Bone marrow (tissue), 2 donors: ENCODE measurements at regions not wholly inside any gene's neighbourhood (a gene's known extent, or its start where the extent isn't known, plus 50 kb on each side); places are given as distances from the start of the nearest gene placed in this dataset.

Source experiments
- DNase-seq, 2 donors: peaks; one replicate each; lab custom pipeline; 2025; lab: John Stamatoyannopoulos, UW

- DNase-seq = no peak
These were observed 1038.3 kb downstream of the BCL11B start for GRCh38 chr14:98233656-98234055.

GRCh38 chr14:98234208-98234607 lies 1037.8 kb downstream of the BCL11B start:
- no peak for DNase-seq

GRCh38 chr14:98236314-98236713 lies 1035.7 kb downstream of the BCL11B start:
- DNase-seq = no peak

- no peak for DNase-seq
These were observed 1034.1 kb downstream of the BCL11B start for GRCh38 chr14:98237939-98238338.

GRCh38 chr14:98240376-98240775 lies 1031.6 kb downstream of the BCL11B start:
- no peak for DNase-seq

- no peak for DNase-seq
These were observed 1029.1 kb downstream of the BCL11B start for GRCh38 chr14:98242903-98243302.

GRCh38 chr14:98243332-98243731 lies 1028.7 kb downstream of the BCL11B start:
- no peak for DNase-seq

GRCh38 chr14:98244162-98244948 lies 1027.6 kb downstream of the BCL11B start:
- no peak for DNase-seq

- no peak for DNase-seq
These were observed 1026.9 kb downstream of the BCL11B start for GRCh38 chr14:98244966-98245569.

- no peak for DNase-seq
These were observed 1022.9 kb downstream of the BCL11B start for GRCh38 chr14:98249057-98249456.

- no peak for DNase-seq
These were observed 1022.5 kb downstream of the BCL11B start for GRCh38 chr14:98249476-98249875.

- no peak for DNase-seq
These were observed 1019.2 kb downstream of the BCL11B start for GRCh38 chr14:98252820-98253219.

- no peak for DNase-seq
These were observed 1012.1 kb downstream of the BCL11B start for GRCh38 chr14:98259881-98260280.

- DNase-seq = no peak
These were observed 1009.4 kb downstream of the BCL11B start for GRCh38 chr14:98262566-98262965.

GRCh38 chr14:98269533-98269932 lies 1002.5 kb downstream of the BCL11B start:
- no peak for DNase-seq

- DNase-seq = no peak
These were observed 1001.8 kb downstream of the BCL11B start for GRCh38 chr14:98270201-98270600.

GRCh38 chr14:98274596-98274995 lies 997.4 kb downstream of the BCL11B start:
- no peak for DNase-seq

- no peak for DNase-seq
These were observed 993.2 kb downstream of the BCL11B start for GRCh38 chr14:98278800-98279199.

- DNase-seq = no peak
These were observed 991.6 kb downstream of the BCL11B start for GRCh38 chr14:98280436-98280835.

- DNase-seq = no peak
These were observed 983.2 kb downstream of the BCL11B start for GRCh38 chr14:98288825-98289224.

- no peak for DNase-seq
These were observed 981.4 kb downstream of the BCL11B start for GRCh38 chr14:98290596-98290995.

GRCh38 chr14:98292191-98292590 lies 979.8 kb downstream of the BCL11B start:
- DNase-seq = no peak

GRCh38 chr14:98293576-98293975 lies 978.4 kb downstream of the BCL11B start:
- DNase-seq = no peak

- DNase-seq = no peak
These were observed 975.1 kb downstream of the BCL11B start for GRCh38 chr14:98296895-98297294.
